ENCODE measurements at regions not wholly inside any gene's neighbourhood (a gene's known extent, or its start where the extent isn't known, plus 50 kb on each side); places are given as distances from the start of the nearest gene placed in this dataset.
"Not testable (repeated sequence)": the region's sequence is repeated elsewhere in the genome, so short reads cannot be mapped to it uniquely, and the experiment has no call there.

- no peak for DNase-seq (ENCODE audit: low read depth in 3 of 3)
Measured at GRCh38 chrY:7878719-7879118, 967.2 kb upstream of the AMELY start.

- no peak for DNase-seq (ENCODE audit: low read depth in 3 of 3)
Measured at GRCh38 chrY:7877458-7877857, 965.9 kb upstream of the AMELY start.

GRCh38 chrY:7874080-7874479, 962.5 kb upstream of the AMELY start:
- DNase-seq (ENCODE audit: low read depth in 3 of 3): no peak

- DNase-seq (ENCODE audit: low read depth in 3 of 3): no peak
Measured at GRCh38 chrY:7871304-7871932, 959.9 kb upstream of the AMELY start.

GRCh38 chrY:7866976-7867375, 955.4 kb upstream of the AMELY start:
- DNase-seq (ENCODE audit: low read depth in 3 of 3): no peak

- no peak for DNase-seq (ENCODE audit: low read depth in 3 of 3)
Measured at GRCh38 chrY:7860781-7861614, 949.4 kb upstream of the AMELY start.

- no peak for DNase-seq (ENCODE audit: low read depth in 3 of 3)
Measured at GRCh38 chrY:7850191-7850590, 938.6 kb upstream of the AMELY start.

GRCh38 chrY:7845776-7846175, 934.2 kb upstream of the AMELY start:
- DNase-seq (ENCODE audit: low read depth in 3 of 3): no peak

- DNase-seq (ENCODE audit: low read depth in 3 of 3): no peak
Measured at GRCh38 chrY:7837046-7837445, 925.5 kb upstream of the AMELY start.

GRCh38 chrY:7836366-7836765, 924.8 kb upstream of the AMELY start:
- no peak for DNase-seq (ENCODE audit: low read depth in 3 of 3)

GRCh38 chrY:7835416-7835815, 923.9 kb upstream of the AMELY start:
- DNase-seq (ENCODE audit: low read depth in 3 of 3): no peak

GRCh38 chrY:7834284-7834683, 922.7 kb upstream of the AMELY start:
- DNase-seq (ENCODE audit: low read depth in 3 of 3): no peak

- DNase-seq (ENCODE audit: low read depth in 3 of 3): not testable (repeated sequence)
Measured at GRCh38 chrY:7830881-7831280, 919.3 kb upstream of the AMELY start.

- no peak for DNase-seq (ENCODE audit: low read depth in 3 of 3)
Measured at GRCh38 chrY:7826533-7826932, 915.0 kb upstream of the AMELY start.

GRCh38 chrY:7825874-7826273, 914.3 kb upstream of the AMELY start:
- DNase-seq (ENCODE audit: low read depth in 3 of 3): no peak

- DNase-seq (ENCODE audit: low read depth in 3 of 3): no peak
Measured at GRCh38 chrY:7821295-7822035, 909.9 kb upstream of the AMELY start.

- no peak for DNase-seq (ENCODE audit: low read depth in 3 of 3)
Measured at GRCh38 chrY:7818924-7819323, 907.4 kb upstream of the AMELY start.

GRCh38 chrY:7816567-7816966, 905.0 kb upstream of the AMELY start:
- no peak for DNase-seq (ENCODE audit: low read depth in 3 of 3)

GRCh38 chrY:7815921-7816320, 904.4 kb upstream of the AMELY start:
- DNase-seq (ENCODE audit: low read depth in 3 of 3): no peak

- no peak for DNase-seq (ENCODE audit: low read depth in 3 of 3)
Measured at GRCh38 chrY:7815285-7815684, 903.7 kb upstream of the AMELY start.

- no peak for DNase-seq (ENCODE audit: low read depth in 3 of 3)
Measured at GRCh38 chrY:7814361-7814760, 902.8 kb upstream of the AMELY start.

GRCh38 chrY:7810359-7810758, 898.8 kb upstream of the AMELY start:
- no peak for DNase-seq (ENCODE audit: low read depth in 3 of 3)

- DNase-seq (ENCODE audit: low read depth in 3 of 3): no peak
Measured at GRCh38 chrY:7807516-7807870, 895.9 kb upstream of the AMELY start.
